ENCODE measurements at regions not wholly inside any gene's neighbourhood (a gene's known extent, or its start where the extent isn't known, plus 50 kb on each side); places are given as distances from the start of the nearest gene placed in this dataset.

DNA sequence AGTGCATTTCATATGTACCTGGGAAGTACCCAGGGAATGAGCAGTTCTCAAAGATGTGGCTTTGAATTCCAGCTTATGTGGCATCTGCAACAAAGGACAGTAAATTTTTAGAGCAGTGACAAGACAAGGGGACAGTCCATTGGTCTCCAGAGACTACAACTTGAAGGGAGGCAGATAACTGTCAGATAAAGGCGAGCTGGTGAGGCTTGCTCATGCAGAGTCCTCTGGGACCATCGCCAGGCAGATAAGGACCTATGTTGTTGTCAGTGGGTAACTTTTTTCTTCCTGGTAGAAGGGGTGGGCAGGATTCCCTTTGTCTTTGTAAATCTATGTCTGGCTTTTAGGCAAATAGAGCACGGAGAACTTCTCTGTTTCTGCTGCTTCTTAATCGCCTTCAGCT, 120.2 kb downstream of the ICE1 start:
- WGBS, 2 donors (ENCODE audit: low coverage in 1 of 2): 59 to 72% methylated on average over 3 to 4 of the region's 4 CpGs
- Histone ChIP-seq H3K27me3 (no peaks in the 10 kb centered on the region), H3K27ac (no peak overlapping the region), H3K4me1 (no peaks in the 10 kb centered on the region), H3K36me3 (no peaks in the 10 kb centered on the region), H3K9me3 (no peaks in the 10 kb centered on the region), H3K4me3 (no peak overlapping the region)
- in situ Hi-C loops (cut with MboI; ENCODE audit: low pct_ligation_motif_present in 1 of 4, low pct_unique_long_range_greater_than_20kb in 1 of 4, low sequenced_read_pairs in 3 of 4): no loop called here
- no peak for TF ChIP-seq POLR2A (IDR thresholded peaks at IDR 0.05)
- DNase-seq: no peak
- intact Hi-C loops (cut with DNase I; ENCODE audit: low total_unique reads): no loop called here

DNA sequence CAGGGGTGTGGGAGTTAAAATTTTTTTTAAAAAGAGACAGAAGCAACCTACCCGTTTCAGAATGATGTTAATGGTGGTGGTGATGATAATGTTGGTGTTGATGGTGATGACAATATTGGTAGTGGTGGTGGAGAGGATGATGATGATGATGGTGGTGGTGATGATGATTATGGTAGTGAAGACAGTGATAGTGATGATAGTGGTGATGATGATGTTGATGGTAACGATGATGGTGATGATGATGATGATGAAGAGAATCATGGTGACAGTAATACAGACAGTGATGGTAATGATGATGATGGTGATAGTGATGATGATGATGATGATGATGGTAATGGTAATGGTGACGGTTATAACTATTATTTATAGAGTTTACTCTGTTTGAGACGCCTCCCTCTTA, 117.6 kb downstream of the ICE1 start:
- Histone ChIP-seq H3K9me3 (no peaks in the 10 kb centered on the region), H3K36me3 (no peaks in the 10 kb centered on the region), H3K27ac (no peak overlapping the region), H3K27me3 (no peaks in the 10 kb centered on the region), H3K4me1 (no peaks in the 10 kb centered on the region), H3K4me3 (no peak overlapping the region)
- WGBS, 2 donors (ENCODE audit: low coverage in 1 of 2): 59 to 69% methylated on average over 4 of the region's 4 CpGs
- in situ Hi-C loops (cut with MboI; ENCODE audit: low pct_ligation_motif_present in 1 of 4, low pct_unique_long_range_greater_than_20kb in 1 of 4, low sequenced_read_pairs in 3 of 4) (no loop called here), intact Hi-C loops (cut with DNase I; ENCODE audit: low total_unique reads) (no loop called here)
- no peak for TF ChIP-seq EP300 (IDR thresholded peaks at IDR 0.05; ENCODE audit: low read depth)
- no peak for TF ChIP-seq POLR2AphosphoS5 (IDR thresholded peaks at IDR 0.05)
- TF ChIP-seq POLR2A (IDR thresholded peaks at IDR 0.05): no peak
- TF ChIP-seq, protein P1, sequence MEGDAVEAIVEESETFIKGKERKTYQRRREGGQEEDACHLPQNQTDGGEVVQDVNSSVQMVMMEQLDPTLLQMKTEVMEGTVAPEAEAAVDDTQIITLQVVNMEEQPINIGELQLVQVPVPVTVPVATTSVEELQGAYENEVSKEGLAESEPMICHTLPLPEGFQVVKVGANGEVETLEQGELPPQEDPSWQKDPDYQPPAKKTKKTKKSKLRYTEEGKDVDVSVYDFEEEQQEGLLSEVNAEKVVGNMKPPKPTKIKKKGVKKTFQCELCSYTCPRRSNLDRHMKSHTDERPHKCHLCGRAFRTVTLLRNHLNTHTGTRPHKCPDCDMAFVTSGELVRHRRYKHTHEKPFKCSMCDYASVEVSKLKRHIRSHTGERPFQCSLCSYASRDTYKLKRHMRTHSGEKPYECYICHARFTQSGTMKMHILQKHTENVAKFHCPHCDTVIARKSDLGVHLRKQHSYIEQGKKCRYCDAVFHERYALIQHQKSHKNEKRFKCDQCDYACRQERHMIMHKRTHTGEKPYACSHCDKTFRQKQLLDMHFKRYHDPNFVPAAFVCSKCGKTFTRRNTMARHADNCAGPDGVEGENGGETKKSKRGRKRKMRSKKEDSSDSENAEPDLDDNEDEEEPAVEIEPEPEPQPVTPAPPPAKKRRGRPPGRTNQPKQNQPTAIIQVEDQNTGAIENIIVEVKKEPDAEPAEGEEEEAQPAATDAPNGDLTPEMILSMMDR (IDR thresholded peaks at IDR 0.05): no peak
- no peak for DNase-seq

All from transverse colon (tissue), 4 donors.